GM13977 (cell line): ENCODE measurements at regions not wholly inside any gene's neighbourhood (a gene's known extent, or its start where the extent isn't known, plus 50 kb on each side); places are given as distances from the start of the nearest gene placed in this dataset.
"Not testable (repeated sequence)": the region's sequence is repeated elsewhere in the genome, so short reads cannot be mapped to it uniquely, and the experiment has no call there.

Experiments
- DNase-seq: peaks from one replicate; pipeline ENCODE4 v3.0.0; 2012; ENCODE audit warnings: low spot score
- CTCF ChIP-seq: IDR thresholded peaks from 2 replicates; pipeline ENCODE4 v1.5.1; 2012; ENCODE audit warnings: mild to moderate bottlenecking, control low read depth; ENCODE audit not compliant: insufficient read depth; ENCODE audit errors: extremely low read depth, missing control alignments
- in situ Hi-C: fragments of 300-500 bp; cut with MboI; formaldehyde crosslinking; loops from one replicate; pipeline ENCODE4 v1.12.0; 2022; ENCODE audit warnings: low sequenced_read_pairs, low pct_unique_long_range_greater_than_20kb, mixed read lengths, inconsistent platforms; ENCODE audit not compliant: unreplicated experiment

- no peak for TF ChIP-seq CTCF
- no peak for DNase-seq
- in situ Hi-C loops = no loop called here
Observed at GRCh38 chr5:112534611-112535255, 115.7 kb upstream of the EPB41L4A start.

- TF ChIP-seq CTCF = no peak
- in situ Hi-C loops = no loop called here
- no peak for DNase-seq
Observed at GRCh38 chr5:112535356-112535755, 116.3 kb upstream of the EPB41L4A start.

- DNase-seq, in situ Hi-C loops: not testable (repeated sequence)
Observed at GRCh38 chr5:112544558-112544957, 125.5 kb upstream of the EPB41L4A start.

- in situ Hi-C loops = no loop called here
- no peak for DNase-seq
- TF ChIP-seq CTCF = no peak
Observed at GRCh38 chr5:112546946-112547592, 128.0 kb upstream of the EPB41L4A start.

GRCh38 chr5:112548246-112548881 lies 129.3 kb upstream of the EPB41L4A start:
- in situ Hi-C loops = no loop called here
- no peak for TF ChIP-seq CTCF
- no peak for DNase-seq

- no peak for TF ChIP-seq CTCF
- in situ Hi-C loops = no loop called here
- no peak for DNase-seq
Observed at GRCh38 chr5:112549127-112549526, 130.1 kb upstream of the EPB41L4A start.

GRCh38 chr5:112549605-112550166 lies 130.6 kb upstream of the EPB41L4A start:
- no peak for DNase-seq
- no peak for TF ChIP-seq CTCF
- in situ Hi-C loops = loop anchor here (10.0 kb wide), 1 partner anchor 205 kb away; no protein-coding TSS in a partner anchor
